Transverse colon (tissue), 3 donors: ENCODE measurements at regions not wholly inside any gene's neighbourhood (a gene's known extent, or its start where the extent isn't known, plus 50 kb on each side); places are given as distances from the start of the nearest gene placed in this dataset.

Source experiments
- CTCF ChIP-seq, 5 experiments: fragments of 200-600 bp in 3 of 5; fragments of 450-650 bp in 2 of 5; sonication (generic) in 3 of 5; IDR thresholded peaks; 1 replicate in 2 of 5; 2 replicates in 3 of 5; pipeline ENCODE4 v1.5.1; 2016 to 2017; ENCODE audit warnings: antibody characterized with exemption in 5 of 5, inconsistent platforms in 3 of 5, mild to moderate bottlenecking in 2 of 5, moderate library complexity in 1 of 5
- EP300 ChIP-seq: sonication (generic); formaldehyde crosslinking; IDR thresholded peaks from one replicate; pipeline ENCODE4 v1.6.1; 2017; ENCODE audit warnings: antibody characterized with exemption, low read depth
- POLR2A ChIP-seq: fragments of 450-650 bp; IDR thresholded peaks from one replicate; pipeline ENCODE4 v1.6.1; 2016; ENCODE audit warnings: antibody characterized with exemption, mild to moderate bottlenecking, moderate library complexity

GRCh38 chr6:140208286-140208685 is 833.8 kb upstream of the CITED2 start:
- TF ChIP-seq CTCF (IDR thresholded peaks at IDR 0.05) (no peak), EP300 (no peak), POLR2A (no peak)
